Lower lobe of right lung (tissue), 2 donors: ENCODE measurements at regions not wholly inside any gene's neighbourhood (a gene's known extent, or its start where the extent isn't known, plus 50 kb on each side); places are given as distances from the start of the nearest gene placed in this dataset.

Experiments
- ATAC-seq, 2 donors: fragments of 200-7000 bp; cut with Tn5 transposase; one replicate each; pipeline ENCODE4 v1.9.1; 2020 to 2022; ENCODE audit warnings: mild to moderate bottlenecking in 2 of 2, moderate library complexity in 2 of 2
- DNase-seq: peaks from one replicate; pipeline ENCODE4 v3.0.0-alpha.2; 2020
- H3K27ac ChIP-seq: fragments of 200-600 bp; one replicate; pipeline ENCODE4 v1.8.0; 2022
- H3K27me3 ChIP-seq: fragments of 200-600 bp; one replicate; pipeline ENCODE4 v1.8.0; 2022; ENCODE audit warnings: low read depth
- H3K36me3 ChIP-seq: fragments of 200-600 bp; one replicate; pipeline ENCODE4 v1.8.0; 2022; ENCODE audit warnings: mild to moderate bottlenecking
- H3K4me1 ChIP-seq: fragments of 200-600 bp; one replicate; pipeline ENCODE4 v1.8.0; 2022
- H3K4me3 ChIP-seq: fragments of 200-600 bp; one replicate; pipeline ENCODE4 v1.8.0; 2022; ENCODE audit warnings: mild to moderate bottlenecking
- H3K9me3 ChIP-seq: fragments of 200-600 bp; one replicate; pipeline ENCODE4 v1.8.0; 2022
- intact Hi-C: fragments of 100-400 bp; cut with DNase I; formaldehyde crosslinking; loops from one replicate; pipeline ENCODE4 v1.11.0; 2022
- TF ChIP-seq, protein P1 (sequence below): fragments of 200-600 bp; IDR thresholded peaks from one replicate; pipeline ENCODE4 v1.8.0; 2022; ENCODE audit warnings: antibody characterized with exemption, mild to moderate bottlenecking
- donor health status: DM: no; HTN: yes; CAD: no; lungs with severe emphysema.

DNA sequence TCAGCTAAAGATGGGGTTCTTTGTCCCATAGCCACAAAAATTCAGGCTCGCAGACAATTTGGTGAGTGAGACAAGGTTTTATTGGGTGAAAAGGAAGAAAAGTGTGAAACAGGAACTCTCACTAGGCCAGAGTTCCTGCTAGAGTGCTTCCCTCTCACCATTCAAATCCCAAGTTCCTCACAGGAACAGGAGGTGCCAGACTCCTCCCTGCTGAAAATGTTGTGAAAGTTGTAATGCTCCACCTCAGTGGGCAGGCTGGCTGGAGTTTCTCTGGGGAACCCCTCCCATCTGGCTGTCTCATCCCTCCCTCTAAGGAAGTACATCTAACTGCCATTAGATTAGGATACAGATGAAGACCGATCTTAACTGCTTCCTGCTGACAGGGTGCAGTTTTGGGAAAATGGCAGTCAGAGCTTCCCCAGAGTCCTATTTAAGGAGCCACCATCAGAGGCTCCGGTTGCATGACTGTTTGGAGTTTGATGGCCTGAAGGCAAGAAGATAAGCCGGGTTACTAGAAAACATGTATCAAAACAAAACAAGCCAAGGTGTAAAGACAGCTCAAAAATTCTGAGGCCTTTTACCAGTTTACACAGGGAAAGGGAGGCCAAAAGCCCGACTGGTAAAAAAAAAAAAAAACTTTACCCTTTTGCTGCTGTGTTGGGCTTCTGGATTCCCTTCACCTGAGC lies 127.6 kb downstream of the FSCB start:
- intact Hi-C loops = no loop called here
- Histone ChIP-seq H3K4me1 (no peaks in the 10 kb centered on the region), H3K9me3 (no peaks in the 10 kb centered on the region), H3K27me3 (no peaks in the 10 kb centered on the region), H3K36me3 (no peaks in the 10 kb centered on the region), H3K4me3 (no peak overlapping the region), H3K27ac (no peak overlapping the region)
- DNase-seq (no peak), ATAC-seq (no peak)
- TF ChIP-seq, protein P1, sequence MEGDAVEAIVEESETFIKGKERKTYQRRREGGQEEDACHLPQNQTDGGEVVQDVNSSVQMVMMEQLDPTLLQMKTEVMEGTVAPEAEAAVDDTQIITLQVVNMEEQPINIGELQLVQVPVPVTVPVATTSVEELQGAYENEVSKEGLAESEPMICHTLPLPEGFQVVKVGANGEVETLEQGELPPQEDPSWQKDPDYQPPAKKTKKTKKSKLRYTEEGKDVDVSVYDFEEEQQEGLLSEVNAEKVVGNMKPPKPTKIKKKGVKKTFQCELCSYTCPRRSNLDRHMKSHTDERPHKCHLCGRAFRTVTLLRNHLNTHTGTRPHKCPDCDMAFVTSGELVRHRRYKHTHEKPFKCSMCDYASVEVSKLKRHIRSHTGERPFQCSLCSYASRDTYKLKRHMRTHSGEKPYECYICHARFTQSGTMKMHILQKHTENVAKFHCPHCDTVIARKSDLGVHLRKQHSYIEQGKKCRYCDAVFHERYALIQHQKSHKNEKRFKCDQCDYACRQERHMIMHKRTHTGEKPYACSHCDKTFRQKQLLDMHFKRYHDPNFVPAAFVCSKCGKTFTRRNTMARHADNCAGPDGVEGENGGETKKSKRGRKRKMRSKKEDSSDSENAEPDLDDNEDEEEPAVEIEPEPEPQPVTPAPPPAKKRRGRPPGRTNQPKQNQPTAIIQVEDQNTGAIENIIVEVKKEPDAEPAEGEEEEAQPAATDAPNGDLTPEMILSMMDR = no peak

DNA sequence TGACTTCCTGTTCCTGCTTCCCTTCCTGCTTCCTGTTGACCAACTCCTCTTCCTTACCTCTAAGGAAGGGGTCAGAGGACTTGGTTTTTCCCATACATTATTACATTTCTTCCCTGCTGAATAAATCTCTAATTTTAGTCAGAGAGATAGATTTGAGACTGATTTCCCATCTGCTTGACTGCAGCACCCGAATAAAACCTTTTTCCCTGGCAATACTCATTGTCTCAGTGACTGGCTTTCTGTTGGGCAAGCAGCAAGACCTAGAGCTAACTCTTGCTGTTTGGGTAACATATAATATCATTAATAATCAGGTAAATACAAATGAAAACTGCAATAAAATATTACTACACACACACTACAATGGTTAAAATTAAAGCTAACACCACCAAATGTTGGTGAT lies 132.2 kb downstream of the FSCB start:
- intact Hi-C loops = no loop called here
- Histone ChIP-seq H3K9me3 (no peaks in the 10 kb centered on the region), H3K4me1 (no peaks in the 10 kb centered on the region), H3K4me3 (no peak overlapping the region), H3K27ac (no peak overlapping the region), H3K27me3 (no peaks in the 10 kb centered on the region), H3K36me3 (no peaks in the 10 kb centered on the region)
- DNase-seq (no peak), ATAC-seq (no peak)
- TF ChIP-seq, protein P1 = no peak

DNA sequence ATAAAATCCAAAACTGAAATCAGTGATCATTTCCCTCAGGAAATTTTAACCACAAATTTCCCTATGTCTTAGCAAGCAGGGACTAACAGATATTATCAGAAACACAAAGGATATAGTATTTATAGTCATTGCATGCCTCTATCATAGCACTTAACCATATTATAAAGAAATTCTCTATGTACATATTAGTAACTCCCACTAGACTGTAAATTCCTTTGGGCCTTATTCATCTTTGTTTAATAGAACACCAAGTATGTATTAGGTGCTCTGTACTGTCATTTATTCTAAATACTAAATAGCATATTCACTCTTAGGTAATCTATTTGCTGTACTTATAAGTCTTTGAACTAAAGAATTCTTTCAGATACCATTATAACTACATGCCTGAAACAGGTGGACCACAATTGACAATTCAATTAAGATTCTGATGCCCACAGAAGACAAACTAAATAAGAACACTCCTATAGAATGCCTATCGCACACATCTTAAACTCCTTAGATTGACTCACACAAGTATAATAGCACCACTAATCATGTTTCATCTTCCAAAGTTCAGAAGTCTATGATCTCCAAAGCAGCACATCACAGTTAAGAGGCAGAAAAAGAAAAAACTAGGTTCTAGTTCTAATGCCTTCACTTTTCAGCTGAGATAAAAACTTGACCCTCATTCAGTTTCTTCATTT lies 134.1 kb downstream of the FSCB start:
- intact Hi-C loops = no loop called here
- H3K4me1 ChIP-seq = no peaks in the 10 kb centered on the region
- H3K36me3 ChIP-seq = no peaks in the 10 kb centered on the region
- TF ChIP-seq, protein P1 = no peak
- no peak for ATAC-seq
- H3K4me3 ChIP-seq = no peak overlapping the region
- H3K27ac ChIP-seq = no peak overlapping the region
- no peak for DNase-seq
- H3K27me3 ChIP-seq = no peaks in the 10 kb centered on the region
- H3K9me3 ChIP-seq = no peaks in the 10 kb centered on the region

DNA sequence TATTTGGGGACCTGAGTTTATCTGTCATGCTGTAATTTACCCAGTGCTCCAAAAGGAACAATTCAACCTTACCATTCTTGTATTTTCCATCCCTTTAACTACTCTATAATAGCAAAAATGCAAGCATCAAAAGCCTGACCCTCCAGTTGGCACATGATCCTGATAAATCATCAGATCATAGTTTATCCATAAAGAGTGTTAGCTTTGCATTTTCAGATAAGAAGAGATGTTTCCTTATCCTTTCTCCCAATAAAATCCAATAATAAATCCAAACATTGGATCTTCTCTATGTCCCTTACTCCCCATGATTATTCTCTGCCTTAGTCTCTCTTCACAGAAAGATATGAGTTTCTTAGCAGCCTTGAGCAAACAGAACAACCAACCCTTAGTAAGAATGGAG lies 134.9 kb downstream of the FSCB start:
- Histone ChIP-seq H3K4me1 (no peaks in the 10 kb centered on the region), H3K4me3 (no peak overlapping the region), H3K27ac (no peak overlapping the region), H3K27me3 (no peaks in the 10 kb centered on the region), H3K9me3 (no peaks in the 10 kb centered on the region), H3K36me3 (no peaks in the 10 kb centered on the region)
- intact Hi-C loops = no loop called here
- TF ChIP-seq, protein P1 = no peak
- ATAC-seq (no peak), DNase-seq (no peak)

DNA sequence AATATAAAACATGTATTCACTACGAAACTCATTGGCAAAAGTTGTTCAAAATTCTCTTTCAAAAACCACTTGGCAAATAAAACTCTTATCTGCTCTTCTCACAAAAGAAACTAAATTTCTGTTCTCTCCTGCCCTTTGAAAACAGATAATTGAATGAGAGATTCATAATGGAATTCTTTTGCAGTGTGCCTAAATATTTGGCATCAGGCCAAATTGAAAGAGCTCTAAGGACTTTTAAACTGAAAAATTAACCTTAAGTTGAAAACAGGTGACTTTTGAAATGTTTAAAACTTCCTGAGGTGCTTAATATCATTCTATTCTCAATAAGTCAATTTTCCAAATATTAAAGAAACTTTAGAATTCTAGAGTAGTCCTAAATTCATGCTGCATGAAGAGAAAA lies 136.4 kb downstream of the FSCB start:
- TF ChIP-seq, protein P1 = no peak
- H3K4me1 ChIP-seq = no peaks in the 10 kb centered on the region
- DNase-seq (no peak), ATAC-seq (no peak)
- no peaks in the 10 kb centered on the region for H3K9me3 ChIP-seq
- H3K27ac ChIP-seq = no peak overlapping the region
- no peaks in the 10 kb centered on the region for H3K27me3 ChIP-seq
- H3K36me3 ChIP-seq = no peaks in the 10 kb centered on the region
- intact Hi-C loops = no loop called here
- H3K4me3 ChIP-seq = no peak overlapping the region
